ENCODE measurements at regions not wholly inside any gene's neighbourhood (a gene's known extent, or its start where the extent isn't known, plus 50 kb on each side); places are given as distances from the start of the nearest gene placed in this dataset.

DNA sequence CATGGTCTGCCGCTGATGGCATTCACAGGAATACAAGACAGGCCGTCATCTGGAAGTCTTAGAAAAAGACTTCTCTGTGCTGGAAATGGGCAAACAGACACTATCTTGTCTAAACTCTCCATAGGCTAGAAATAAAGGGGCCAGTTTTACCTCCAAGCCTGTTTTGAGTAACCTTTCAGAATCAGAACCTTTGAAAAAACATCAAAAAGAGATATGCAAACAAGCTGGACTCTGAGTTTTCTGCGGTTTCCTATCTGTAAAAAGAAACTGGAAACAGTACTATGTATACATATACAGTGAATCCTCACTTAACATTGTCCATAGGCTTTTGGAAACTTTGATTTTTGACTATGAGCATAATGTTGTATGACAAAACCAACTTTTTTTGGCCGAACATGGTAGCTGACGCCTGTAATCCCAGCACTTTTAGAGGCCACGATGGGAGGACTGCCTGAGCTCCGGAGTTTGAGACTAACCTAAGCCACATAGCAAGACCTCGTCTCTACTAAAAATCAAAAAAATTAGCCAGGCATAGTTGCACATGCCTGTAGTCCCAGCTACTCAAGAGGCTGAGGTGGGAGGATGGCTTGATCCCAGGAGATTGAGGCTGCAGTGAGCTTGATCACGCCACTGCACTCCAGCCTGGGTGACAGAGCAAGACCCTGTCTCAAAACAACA lies 92.9 kb upstream of the MAX start:
- H3K9me3 ChIP-seq: no peaks in the 10 kb centered on the region
- H3K4me1 ChIP-seq: no peaks in the 10 kb centered on the region
- intact Hi-C loops (cut with DNase I): no loop called here
- no peak overlapping the region for H3K4me3 ChIP-seq
- no peak for DNase-seq (ENCODE audit: extremely low spot score)
- H3K27ac ChIP-seq (replicated peaks in 1 of 4): no peak overlapping the region
- H3K27me3 ChIP-seq: no peaks in the 10 kb centered on the region
- no peaks in the 10 kb centered on the region for H3K36me3 ChIP-seq
- WGBS: 91% methylated on average over 9 of the region's 9 CpGs
- no peak for TF ChIP-seq POLR2AphosphoS5 (IDR thresholded peaks at IDR 0.05)
- TF ChIP-seq EP300 (IDR thresholded peaks at IDR 0.05): no peak
- no peak for TF ChIP-seq POLR2A (IDR thresholded peaks at IDR 0.05; ENCODE audit: low read depth)

DNA sequence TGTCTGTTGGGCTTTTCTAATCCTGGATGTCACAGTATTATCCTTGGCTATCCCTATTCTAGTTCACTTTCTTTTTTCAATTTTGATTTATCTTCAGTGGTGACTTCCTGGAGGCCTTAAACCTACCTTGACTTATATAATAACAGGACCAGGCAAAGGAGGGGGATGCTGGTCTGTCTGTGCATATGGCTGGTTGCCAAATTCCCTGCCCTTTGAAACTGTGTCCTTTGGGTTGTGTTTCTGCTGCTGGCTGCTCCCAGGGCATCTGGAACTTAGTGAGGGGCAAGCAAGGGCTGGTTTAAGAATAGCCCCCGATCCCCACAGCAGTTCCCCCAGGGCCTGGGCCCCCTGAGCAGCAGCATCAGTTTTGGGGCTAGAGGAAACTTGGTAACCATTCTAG lies 96.0 kb upstream of the MAX start:
- Histone ChIP-seq H3K4me1 (no peaks in the 10 kb centered on the region), H3K27ac (replicated peaks in 1 of 4) (no peak overlapping the region), H3K36me3 (no peaks in the 10 kb centered on the region), H3K9me3 (no peaks in the 10 kb centered on the region), H3K4me3 (no peak overlapping the region), H3K27me3 (no peaks in the 10 kb centered on the region)
- TF ChIP-seq CTCF (IDR thresholded peaks at IDR 0.05) (no peak), EP300 (IDR thresholded peaks at IDR 0.05) (no peak), POLR2AphosphoS5 (IDR thresholded peaks at IDR 0.05) (no peak), POLR2A (IDR thresholded peaks at IDR 0.05; ENCODE audit: low read depth) (no peak)
- 87% methylated on average over 1 of the region's 1 CpG for WGBS
- no peak for DNase-seq (ENCODE audit: extremely low spot score)
- intact Hi-C loops (cut with DNase I): no loop called here

- intact Hi-C loops (cut with DNase I): no loop called here
- WGBS: 32% methylated on average over 1 of the region's 1 CpG
- no peaks in the 10 kb centered on the region for H3K27me3 ChIP-seq
- TF ChIP-seq POLR2A (IDR thresholded peaks at IDR 0.05; ENCODE audit: low read depth) (no peak), CTCF (IDR thresholded peaks at IDR 0.05) (no peak), POLR2AphosphoS5 (IDR thresholded peaks at IDR 0.05) (no peak), EP300 (IDR thresholded peaks at IDR 0.05) (no peak)
- DNase-seq (ENCODE audit: extremely low spot score): no peak
- H3K9me3 ChIP-seq: no peaks in the 10 kb centered on the region
- no peak overlapping the region for H3K27ac ChIP-seq (replicated peaks in 1 of 4)
- H3K36me3 ChIP-seq: no peaks in the 10 kb centered on the region
- no peak overlapping the region for H3K4me3 ChIP-seq
- no peaks in the 10 kb centered on the region for H3K4me1 ChIP-seq
Measured at GRCh38 chr14:65200454-65200853, 98.1 kb upstream of the MAX start.

GRCh38 chr14:65203574-65203973 lies 101.3 kb upstream of the MAX start:
- Histone ChIP-seq H3K27ac (replicated peaks in 1 of 4) (no peak overlapping the region), H3K9me3 (no peaks in the 10 kb centered on the region), H3K4me3 (no peak overlapping the region), H3K4me1 (no peaks in the 10 kb centered on the region), H3K27me3 (no peaks in the 10 kb centered on the region), H3K36me3 (no peaks in the 10 kb centered on the region)
- intact Hi-C loops (cut with DNase I): no loop called here
- no peak for DNase-seq (ENCODE audit: extremely low spot score)
- 77% methylated on average over 5 of the region's 5 CpGs for WGBS
- TF ChIP-seq CTCF (IDR thresholded peaks at IDR 0.05) (no peak), EP300 (IDR thresholded peaks at IDR 0.05) (no peak), POLR2A (IDR thresholded peaks at IDR 0.05; ENCODE audit: low read depth) (no peak), POLR2AphosphoS5 (IDR thresholded peaks at IDR 0.05) (no peak)

DNA sequence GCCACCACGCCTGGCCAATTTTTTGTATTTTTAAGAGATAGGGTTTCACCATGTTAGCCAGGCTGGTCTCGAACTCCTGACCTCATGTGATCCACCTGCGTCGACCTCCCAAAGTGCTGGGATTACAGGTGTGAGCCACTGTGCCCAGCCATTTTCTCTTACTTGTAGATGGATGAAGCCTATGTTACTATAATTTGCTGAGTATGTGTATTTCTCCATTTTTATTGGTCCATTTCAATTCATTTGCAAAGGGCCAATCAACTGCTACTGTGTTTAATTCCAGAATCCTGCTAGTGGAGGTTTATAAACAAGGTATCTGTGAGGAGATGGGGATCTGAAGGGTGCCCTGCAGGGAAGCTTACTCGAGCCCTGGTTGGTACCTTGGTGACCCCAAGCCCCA lies 101.7 kb upstream of the MAX start:
- H3K9me3 ChIP-seq: no peaks in the 10 kb centered on the region
- H3K27me3 ChIP-seq: no peaks in the 10 kb centered on the region
- WGBS: 97% methylated on average over 5 of the region's 5 CpGs
- no peak overlapping the region for H3K4me3 ChIP-seq
- no peaks in the 10 kb centered on the region for H3K4me1 ChIP-seq
- no peak for DNase-seq (ENCODE audit: extremely low spot score)
- no peaks in the 10 kb centered on the region for H3K36me3 ChIP-seq
- intact Hi-C loops (cut with DNase I): no loop called here
- H3K27ac ChIP-seq (replicated peaks in 1 of 4): no peak overlapping the region
- TF ChIP-seq POLR2A (IDR thresholded peaks at IDR 0.05; ENCODE audit: low read depth) (no peak), EP300 (IDR thresholded peaks at IDR 0.05) (no peak), CTCF (IDR thresholded peaks at IDR 0.05) (no peak), POLR2AphosphoS5 (IDR thresholded peaks at IDR 0.05) (no peak)

All from esophagus muscularis mucosa (tissue), 4 donors.